GM19351 (cell line): ENCODE measurements at regions not wholly inside any gene's neighbourhood (a gene's known extent, or its start where the extent isn't known, plus 50 kb on each side); places are given as distances from the start of the nearest gene placed in this dataset.

Experiments used
- ATAC-seq: cut with Tn5 transposase; IDR thresholded peaks from one replicate; pipeline ENCODE4 v1.9.1; 2021; ENCODE audit warnings: mild to moderate bottlenecking, moderate library complexity; ENCODE audit not compliant: unreplicated experiment

GRCh38 chr15:31486506-31486905, 159.9 kb downstream of the KLF13 start:
- no peak for ATAC-seq

GRCh38 chr15:31486906-31487695, 160.5 kb downstream of the KLF13 start:
- no peak for ATAC-seq

- peak; percentile 38 for ATAC-seq
These were observed 161.3 kb downstream of the KLF13 start for GRCh38 chr15:31487811-31488436.

GRCh38 chr15:31488437-31489204, 162.0 kb downstream of the KLF13 start:
- peak; percentile 42 for ATAC-seq

GRCh38 chr15:31489281-31489680, 162.6 kb downstream of the KLF13 start:
- no peak for ATAC-seq

- no peak for ATAC-seq
These were observed 163.4 kb downstream of the KLF13 start for GRCh38 chr15:31489801-31490646.

- no peak for ATAC-seq
These were observed 168.2 kb downstream of the KLF13 start for GRCh38 chr15:31494786-31495185.

GRCh38 chr15:31495281-31495680, 168.6 kb downstream of the KLF13 start:
- no peak for ATAC-seq

GRCh38 chr15:31497838-31498237, 171.2 kb downstream of the KLF13 start:
- ATAC-seq = no peak

GRCh38 chr15:31498329-31498728, 171.7 kb downstream of the KLF13 start:
- ATAC-seq = no peak

GRCh38 chr15:31498756-31499155, 172.1 kb downstream of the KLF13 start:
- no peak for ATAC-seq

GRCh38 chr15:31499236-31499952, 172.8 kb downstream of the KLF13 start:
- ATAC-seq = no peak

- no peak for ATAC-seq
These were observed 173.5 kb downstream of the KLF13 start for GRCh38 chr15:31499953-31500765.

GRCh38 chr15:31500766-31501449, 174.3 kb downstream of the KLF13 start:
- no peak for ATAC-seq

- no peak for ATAC-seq
These were observed 175.0 kb downstream of the KLF13 start for GRCh38 chr15:31501536-31502157.

- no peak for ATAC-seq
These were observed 176.1 kb downstream of the KLF13 start for GRCh38 chr15:31502541-31503229.

- no peak for ATAC-seq
These were observed 176.6 kb downstream of the KLF13 start for GRCh38 chr15:31503256-31503655.
